WERI-Rb-1 (cell line): ENCODE measurements at regions not wholly inside any gene's neighbourhood (a gene's known extent, or its start where the extent isn't known, plus 50 kb on each side); places are given as distances from the start of the nearest gene placed in this dataset.
"Not testable (repeated sequence)": the region's sequence is repeated elsewhere in the genome, so short reads cannot be mapped to it uniquely, and the experiment has no call there.

Experiments used
- DNase-seq: peaks from one replicate; pipeline ENCODE4 v3.0.0-alpha.2; 2020
- H3K27ac ChIP-seq: fragments of 250-450 bp; sonication (Bioruptor Pico); 2 replicates; pipeline ENCODE4 v1.5.1; 2020; ENCODE audit warnings: mild to moderate bottlenecking, moderate library complexity
- H3K27me3 ChIP-seq: fragments of 250-450 bp; sonication (Bioruptor Pico); 2 replicates; pipeline ENCODE4 v1.5.1; 2021; ENCODE audit warnings: mild to moderate bottlenecking, low read depth, moderate library complexity; ENCODE audit not compliant: insufficient read depth, severe bottlenecking
- H3K36me3 ChIP-seq: fragments of 250-450 bp; sonication (Bioruptor Pico); 2 replicates; pipeline ENCODE4 v1.5.1; 2020; ENCODE audit warnings: mild to moderate bottlenecking, moderate library complexity
- H3K4me3 ChIP-seq: 2 replicates; pipeline ENCODE4 v1.5.1; 2011; ENCODE audit warnings: low read depth, mild to moderate bottlenecking, control low read depth, low read length
- H3K9me3 ChIP-seq: fragments of 250-450 bp; sonication (Bioruptor Pico); 2 replicates; pipeline ENCODE4 v1.5.1; 2021; ENCODE audit warnings: mild to moderate bottlenecking, moderate library complexity; ENCODE audit not compliant: severe bottlenecking
- TF ChIP-seq, protein P1 (sequence below): IDR thresholded peaks from 2 replicates; pipeline ENCODE4 v1.5.1; 2011; ENCODE audit warnings: low read depth, mild to moderate bottlenecking, control low read depth, inconsistent platforms, low read length

DNA sequence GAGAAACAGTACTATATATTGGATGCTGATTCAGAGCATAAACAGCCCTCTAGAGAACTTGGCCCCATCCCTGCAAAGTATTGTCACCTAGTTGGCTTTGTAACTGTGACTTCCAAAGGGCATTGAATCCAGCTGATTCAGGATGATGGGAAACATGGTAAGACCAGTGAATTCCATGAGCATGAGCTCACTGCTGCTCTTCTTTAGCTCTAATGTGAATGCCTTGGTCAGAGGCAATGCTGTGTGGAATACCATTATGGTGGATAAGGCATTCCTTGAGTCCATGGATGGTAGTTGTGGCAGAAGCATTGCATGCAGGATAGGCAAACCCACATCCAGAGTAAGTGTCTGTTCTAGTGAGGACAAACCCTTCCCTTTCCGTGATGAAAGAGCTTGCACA, 365.6 kb upstream of the EDA2R start:
- H3K27ac ChIP-seq = no peak overlapping the region
- DNase-seq = no peak
- no peaks in the 10 kb centered on the region for H3K9me3 ChIP-seq
- H3K4me3 ChIP-seq = no peak overlapping the region
- TF ChIP-seq, protein P1, sequence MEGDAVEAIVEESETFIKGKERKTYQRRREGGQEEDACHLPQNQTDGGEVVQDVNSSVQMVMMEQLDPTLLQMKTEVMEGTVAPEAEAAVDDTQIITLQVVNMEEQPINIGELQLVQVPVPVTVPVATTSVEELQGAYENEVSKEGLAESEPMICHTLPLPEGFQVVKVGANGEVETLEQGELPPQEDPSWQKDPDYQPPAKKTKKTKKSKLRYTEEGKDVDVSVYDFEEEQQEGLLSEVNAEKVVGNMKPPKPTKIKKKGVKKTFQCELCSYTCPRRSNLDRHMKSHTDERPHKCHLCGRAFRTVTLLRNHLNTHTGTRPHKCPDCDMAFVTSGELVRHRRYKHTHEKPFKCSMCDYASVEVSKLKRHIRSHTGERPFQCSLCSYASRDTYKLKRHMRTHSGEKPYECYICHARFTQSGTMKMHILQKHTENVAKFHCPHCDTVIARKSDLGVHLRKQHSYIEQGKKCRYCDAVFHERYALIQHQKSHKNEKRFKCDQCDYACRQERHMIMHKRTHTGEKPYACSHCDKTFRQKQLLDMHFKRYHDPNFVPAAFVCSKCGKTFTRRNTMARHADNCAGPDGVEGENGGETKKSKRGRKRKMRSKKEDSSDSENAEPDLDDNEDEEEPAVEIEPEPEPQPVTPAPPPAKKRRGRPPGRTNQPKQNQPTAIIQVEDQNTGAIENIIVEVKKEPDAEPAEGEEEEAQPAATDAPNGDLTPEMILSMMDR = no peak
- no peaks in the 10 kb centered on the region for H3K36me3 ChIP-seq
- H3K27me3 ChIP-seq = no peaks in the 10 kb centered on the region

GRCh38 chrX:66994729-66995128, 355.9 kb upstream of the EDA2R start:
- TF ChIP-seq, protein P1 = no peak
- Histone ChIP-seq H3K4me3 (no peak overlapping the region), H3K27me3 (no peaks in the 10 kb centered on the region), H3K36me3 (no peaks in the 10 kb centered on the region), H3K9me3 (no peaks in the 10 kb centered on the region), H3K27ac (no peak overlapping the region)
- DNase-seq = no peak

GRCh38 chrX:66992077-66992476, 353.2 kb upstream of the EDA2R start:
- not testable (repeated sequence) for DNase-seq, H3K9me3 ChIP-seq, H3K4me3 ChIP-seq, H3K27ac ChIP-seq, H3K27me3 ChIP-seq, H3K36me3 ChIP-seq

DNA sequence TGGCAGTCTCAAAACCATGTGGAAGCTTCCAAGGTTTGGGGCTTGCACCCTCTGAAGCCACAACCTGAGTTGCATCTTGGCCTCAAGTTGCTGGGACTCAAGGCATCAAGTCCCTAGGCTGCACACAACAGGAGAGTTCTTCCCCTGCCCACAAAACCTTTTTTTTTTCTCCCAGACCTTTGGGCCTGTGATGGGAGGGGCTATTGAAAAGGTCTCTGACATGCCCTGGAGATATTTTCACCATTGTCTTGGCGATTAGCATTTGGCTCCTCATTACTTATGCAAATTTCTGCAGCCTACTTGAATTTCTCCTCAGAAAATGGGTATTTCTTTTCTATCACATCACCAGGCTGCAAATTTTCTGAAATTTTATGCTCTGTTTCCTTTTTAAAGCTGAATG, 349.5 kb upstream of the EDA2R start:
- Histone ChIP-seq H3K4me3 (no peak overlapping the region), H3K27ac (no peak overlapping the region), H3K27me3 (no peaks in the 10 kb centered on the region), H3K36me3 (no peaks in the 10 kb centered on the region), H3K9me3 (no peaks in the 10 kb centered on the region)
- TF ChIP-seq, protein P1 = no peak
- DNase-seq = no peak

DNA sequence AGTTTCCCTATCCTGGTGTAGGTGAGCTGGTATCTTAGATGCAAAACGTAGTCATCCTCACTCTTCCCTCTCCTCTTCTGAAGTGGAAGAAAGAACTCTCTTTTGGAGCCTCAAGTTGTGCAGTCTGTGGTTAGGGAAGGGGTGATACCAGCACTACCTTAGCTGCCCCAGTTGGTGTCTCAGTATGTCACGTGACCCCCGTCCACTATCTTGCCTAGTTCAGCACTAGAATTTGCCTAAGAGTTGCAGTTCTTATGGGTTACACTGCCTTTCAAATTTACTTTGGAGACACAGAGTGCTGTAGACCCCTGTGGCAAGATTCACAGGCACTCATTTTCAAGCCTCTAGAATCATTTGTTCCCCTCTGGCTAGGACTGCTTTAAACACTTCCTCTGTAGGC, 322.8 kb upstream of the EDA2R start:
- Histone ChIP-seq H3K36me3 (no peaks in the 10 kb centered on the region), H3K9me3 (no peaks in the 10 kb centered on the region), H3K27ac (no peak overlapping the region), H3K27me3 (peaks cover under 1% of the 10 kb centered on the region), H3K4me3 (no peak overlapping the region)
- DNase-seq = no peak
- TF ChIP-seq, protein P1 = no peak

- no peaks in the 10 kb centered on the region for H3K36me3 ChIP-seq
- H3K4me3 ChIP-seq = no peak overlapping the region
- TF ChIP-seq, protein P1 = no peak
- no peak for DNase-seq
- peaks cover 2% of the 10 kb centered on the region for H3K9me3 ChIP-seq
- H3K27me3 ChIP-seq = no peaks in the 10 kb centered on the region
- no peak overlapping the region for H3K27ac ChIP-seq
Measured at GRCh38 chrX:66931713-66932112, 292.8 kb upstream of the EDA2R start.

GRCh38 chrX:66930516-66930915, 291.6 kb upstream of the EDA2R start:
- H3K27ac ChIP-seq, H3K9me3 ChIP-seq, H3K4me3 ChIP-seq, H3K36me3 ChIP-seq, DNase-seq, H3K27me3 ChIP-seq: not testable (repeated sequence)
